ENCODE measurements at regions not wholly inside any gene's neighbourhood (a gene's known extent, or its start where the extent isn't known, plus 50 kb on each side); places are given as distances from the start of the nearest gene placed in this dataset.

- no peak for DNase-seq (ENCODE audit: low spot score)
- in situ Hi-C loops (cut with HindIII; ENCODE audit: low sequenced_read_pairs) = no loop called here
These were observed 105.1 kb downstream of the TRMT11 start for GRCh38 chr6:126091466-126091865.

DNA sequence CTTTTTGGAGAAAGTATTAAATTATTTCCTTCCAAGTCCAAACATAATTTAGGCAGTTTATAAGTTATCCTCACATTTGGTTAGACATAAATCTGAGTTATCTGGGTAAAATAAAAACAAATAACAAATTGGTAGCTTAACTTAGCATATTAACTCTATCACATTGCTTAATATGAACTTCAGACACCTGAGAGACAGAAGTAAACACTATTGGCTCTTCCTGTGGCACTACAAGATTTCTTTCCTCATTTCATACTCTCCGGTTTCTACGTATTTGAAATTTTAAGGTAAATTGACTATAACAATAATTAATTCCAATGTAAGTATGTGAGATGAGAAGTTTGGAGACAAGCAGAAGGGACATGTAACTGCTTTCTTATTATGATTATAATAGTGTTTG lies 106.8 kb downstream of the TRMT11 start:
- in situ Hi-C loops (cut with HindIII; ENCODE audit: low sequenced_read_pairs) = no loop called here
- DNase-seq (ENCODE audit: low spot score) = no peak

DNA sequence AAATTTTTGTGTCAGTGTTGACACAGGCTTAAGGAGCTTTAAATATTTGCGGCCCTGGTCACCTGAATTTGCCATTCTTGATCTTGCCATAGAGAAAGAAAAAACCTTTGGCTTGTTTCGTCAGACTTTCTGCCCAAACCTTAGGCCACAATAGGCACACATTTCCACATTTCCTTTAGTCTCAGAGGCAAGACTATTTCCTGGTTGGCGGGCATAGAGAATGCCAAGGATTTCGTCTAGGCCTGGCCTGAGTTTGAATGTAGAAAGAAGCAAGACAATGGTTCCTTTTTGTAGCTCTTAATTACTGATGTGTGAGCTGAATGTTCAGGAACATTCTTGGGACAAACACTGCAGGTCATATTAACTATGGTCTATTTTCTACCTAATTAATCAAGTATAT lies 108.1 kb downstream of the TRMT11 start:
- in situ Hi-C loops (cut with HindIII; ENCODE audit: low sequenced_read_pairs) = no loop called here
- DNase-seq (ENCODE audit: low spot score) = no peak

DNA sequence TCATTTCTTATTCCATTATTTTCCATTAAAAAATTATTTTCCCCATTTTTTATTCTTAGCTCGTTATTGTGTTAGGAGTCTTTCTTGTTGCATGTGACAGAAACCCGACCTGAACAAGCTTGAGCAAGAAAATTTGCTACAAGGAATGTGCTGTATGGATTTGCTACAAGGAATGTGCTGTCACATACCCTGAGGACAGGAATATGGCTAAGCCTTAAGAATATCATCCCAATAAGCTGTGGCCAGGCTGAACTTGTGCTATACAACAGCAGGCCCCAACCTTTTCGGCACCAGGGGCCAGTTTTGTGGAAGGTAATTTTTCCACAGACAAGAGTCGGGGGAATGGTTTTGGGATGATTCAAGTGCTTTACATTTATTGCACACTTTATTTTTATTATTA lies 114.0 kb downstream of the TRMT11 start:
- DNase-seq (ENCODE audit: low spot score) = no peak
- in situ Hi-C loops (cut with HindIII; ENCODE audit: low sequenced_read_pairs) = no loop called here

- DNase-seq (ENCODE audit: low spot score) = no peak
- in situ Hi-C loops (cut with HindIII; ENCODE audit: low sequenced_read_pairs) = no loop called here
These were observed 116.0 kb downstream of the TRMT11 start for GRCh38 chr6:126102358-126102757.

DNA sequence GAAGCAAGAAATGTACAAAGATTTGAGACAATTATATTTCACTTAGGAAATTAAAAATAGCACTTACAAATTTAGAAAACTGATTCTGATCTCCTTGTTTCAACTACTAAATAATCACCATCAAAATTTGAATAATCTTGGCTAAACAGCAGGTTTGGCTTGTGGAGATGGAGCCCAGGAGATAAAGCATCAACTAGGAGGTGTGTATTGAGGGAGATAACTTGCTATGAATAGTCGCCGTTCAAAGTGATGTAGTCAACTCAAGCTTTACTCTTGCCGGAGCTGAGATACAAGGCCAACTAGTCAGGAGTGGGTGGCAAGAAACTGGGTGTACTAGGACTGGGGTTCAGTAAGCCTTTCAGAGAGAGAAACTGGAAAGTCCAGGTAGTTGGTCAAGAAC lies 117.7 kb downstream of the TRMT11 start:
- in situ Hi-C loops (cut with HindIII; ENCODE audit: low sequenced_read_pairs) = no loop called here
- DNase-seq (ENCODE audit: low spot score) = no peak

DNA sequence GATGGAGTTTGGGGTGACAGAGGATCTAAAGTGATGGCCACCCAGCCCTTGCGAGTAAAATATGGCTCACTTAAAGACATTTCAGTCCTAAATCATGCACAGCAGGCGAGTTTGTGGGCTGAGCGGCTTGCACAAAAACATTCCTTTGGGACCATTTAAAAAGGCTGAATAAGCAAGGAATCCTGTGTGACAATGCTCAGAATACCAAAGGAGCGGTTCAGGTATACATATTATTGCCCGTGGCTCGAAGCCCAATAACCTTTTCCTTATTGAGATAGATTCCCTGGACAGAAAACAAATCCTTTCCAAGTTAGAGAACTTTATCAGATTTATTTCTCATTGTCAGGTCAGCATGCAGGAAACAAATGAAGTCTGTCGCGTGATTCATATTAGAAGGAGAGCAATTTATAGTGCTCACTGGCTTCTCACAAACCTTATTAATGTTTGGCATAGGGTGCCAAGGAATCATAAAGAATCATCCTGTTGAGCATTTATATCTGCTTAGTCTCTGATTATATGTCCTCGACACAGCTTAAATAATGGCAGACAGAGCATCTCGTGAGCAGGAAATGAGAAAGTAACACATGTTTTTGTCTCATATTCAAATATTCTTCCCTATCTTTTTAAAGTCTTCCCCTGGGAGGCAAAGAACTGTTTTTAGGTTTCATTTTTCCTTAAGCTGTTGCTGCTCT lies 121.3 kb downstream of the TRMT11 start:
- no peak for DNase-seq (ENCODE audit: low spot score)
- in situ Hi-C loops (cut with HindIII; ENCODE audit: low sequenced_read_pairs) = no loop called here

DNA sequence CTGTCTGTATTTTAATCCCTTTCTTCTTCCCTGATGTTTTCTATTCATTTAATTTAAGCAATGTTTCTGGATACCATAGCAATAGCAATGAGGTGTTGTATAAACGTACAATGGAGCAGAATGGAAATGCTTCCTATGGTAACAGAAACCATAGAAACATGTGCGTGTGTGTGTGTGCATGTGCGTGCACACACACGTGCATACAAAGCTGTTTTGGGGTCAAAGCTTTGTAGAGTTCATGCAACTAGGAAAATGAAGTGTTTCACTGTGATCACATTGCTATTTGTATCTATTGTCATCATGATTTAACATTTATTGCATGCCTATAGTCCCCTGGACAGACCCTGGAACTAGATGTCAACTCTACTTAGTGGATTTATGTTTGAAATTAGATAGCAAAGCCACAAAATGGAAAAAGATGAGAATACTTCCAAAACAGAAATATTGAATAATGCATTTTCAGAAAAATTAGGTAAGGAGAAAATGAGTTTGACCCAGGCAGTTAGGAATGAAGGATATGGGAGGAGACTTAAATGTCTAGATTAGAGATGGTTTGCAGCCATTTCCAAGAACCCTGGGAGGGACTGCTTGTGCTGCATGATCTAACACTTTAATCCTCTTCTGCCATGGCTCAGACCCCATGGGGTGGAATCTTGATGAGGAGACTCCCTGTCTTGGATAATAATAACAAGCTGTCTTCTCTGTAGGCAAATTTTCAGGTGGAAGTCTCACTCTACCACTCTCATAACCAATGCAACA lies 124.4 kb downstream of the TRMT11 start:
- in situ Hi-C loops (cut with HindIII; ENCODE audit: low sequenced_read_pairs) = no loop called here
- no peak for DNase-seq (ENCODE audit: low spot score)

DNA sequence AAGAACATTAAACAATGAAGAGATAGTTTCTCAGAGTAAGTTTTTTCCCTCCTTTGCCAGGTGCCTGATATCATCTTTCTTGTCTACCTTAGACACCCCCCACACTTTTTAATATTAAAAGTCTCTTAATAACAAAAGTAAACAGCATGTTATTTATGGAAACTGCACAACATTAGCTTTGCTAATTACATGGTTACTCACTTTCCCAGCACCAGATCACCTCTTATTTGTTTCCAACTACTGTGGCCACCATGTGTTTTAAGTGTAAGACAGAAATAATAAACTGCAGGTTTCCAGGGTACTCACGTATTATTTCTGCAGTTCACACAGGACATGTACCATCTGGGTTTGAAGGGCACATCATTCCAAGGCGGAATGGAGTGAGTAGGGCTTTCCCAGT lies 125.0 kb downstream of the TRMT11 start:
- DNase-seq (ENCODE audit: low spot score) = no peak
- in situ Hi-C loops (cut with HindIII; ENCODE audit: low sequenced_read_pairs) = no loop called here

DNA sequence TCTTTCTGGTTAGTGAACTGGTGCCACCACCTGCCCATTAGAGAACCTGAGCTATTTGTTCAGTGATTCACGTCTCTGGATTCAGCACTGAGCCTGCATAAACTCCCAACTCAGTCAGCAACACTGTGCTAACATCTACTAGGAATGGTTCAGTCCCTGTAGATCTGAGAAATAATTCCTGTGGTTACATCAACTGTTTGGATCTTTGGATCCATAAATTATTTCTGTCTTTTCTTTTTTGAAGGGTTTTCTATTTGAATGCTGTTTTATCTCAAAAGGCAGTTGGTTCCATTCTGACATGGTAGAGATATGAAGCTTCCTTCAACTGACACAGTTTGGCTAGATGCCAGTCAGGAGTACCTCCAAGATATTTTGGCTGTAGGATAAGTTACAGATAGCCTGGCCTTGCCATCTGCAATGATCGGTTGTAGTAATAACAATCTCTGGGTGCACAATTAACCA lies 125.9 kb downstream of the TRMT11 start:
- in situ Hi-C loops (cut with HindIII; ENCODE audit: low sequenced_read_pairs) = no loop called here
- peak; percentile 15 for DNase-seq (ENCODE audit: low spot score)

- no peak for DNase-seq (ENCODE audit: low spot score)
- in situ Hi-C loops (cut with HindIII; ENCODE audit: low sequenced_read_pairs) = no loop called here
These were observed 126.9 kb downstream of the TRMT11 start for GRCh38 chr6:126113261-126113660.

- no peak for DNase-seq (ENCODE audit: low spot score)
- in situ Hi-C loops (cut with HindIII; ENCODE audit: low sequenced_read_pairs) = no loop called here
These were observed 130.9 kb downstream of the TRMT11 start for GRCh38 chr6:126117251-126117650.

DNA sequence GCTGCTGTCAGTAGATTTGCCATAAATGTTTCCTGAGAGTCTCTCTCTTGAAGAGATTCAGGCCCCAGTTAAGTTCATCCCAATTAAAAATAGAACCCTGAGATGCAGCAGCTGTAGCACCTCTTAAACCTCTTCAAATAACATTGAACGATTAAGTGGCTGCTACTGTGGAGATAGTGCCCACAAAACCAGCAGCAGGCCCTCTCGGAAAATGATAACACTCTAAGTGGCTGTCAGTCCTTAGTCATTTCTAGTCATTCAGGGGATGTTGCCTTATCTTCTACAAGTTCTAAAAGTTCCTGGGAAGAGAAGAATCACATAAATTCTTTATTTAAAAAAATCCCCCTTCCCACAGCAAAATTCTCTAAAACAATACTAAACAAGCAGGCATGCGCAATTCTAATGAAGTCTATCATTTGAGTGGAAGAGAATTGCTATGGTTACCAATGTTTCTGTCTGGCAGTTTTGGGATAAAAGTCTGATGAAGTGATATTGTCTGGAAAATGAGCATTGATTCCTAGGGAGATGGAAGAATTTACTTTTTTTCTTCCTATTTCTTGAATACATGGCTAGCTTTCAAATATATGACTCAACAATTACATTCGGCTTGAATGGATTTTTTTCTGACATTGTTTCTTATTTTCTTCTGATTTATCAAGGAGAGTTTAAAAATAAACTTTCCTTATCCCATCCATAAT lies 131.9 kb downstream of the TRMT11 start:
- no peak for DNase-seq (ENCODE audit: low spot score)
- in situ Hi-C loops (cut with HindIII; ENCODE audit: low sequenced_read_pairs) = no loop called here

DNA sequence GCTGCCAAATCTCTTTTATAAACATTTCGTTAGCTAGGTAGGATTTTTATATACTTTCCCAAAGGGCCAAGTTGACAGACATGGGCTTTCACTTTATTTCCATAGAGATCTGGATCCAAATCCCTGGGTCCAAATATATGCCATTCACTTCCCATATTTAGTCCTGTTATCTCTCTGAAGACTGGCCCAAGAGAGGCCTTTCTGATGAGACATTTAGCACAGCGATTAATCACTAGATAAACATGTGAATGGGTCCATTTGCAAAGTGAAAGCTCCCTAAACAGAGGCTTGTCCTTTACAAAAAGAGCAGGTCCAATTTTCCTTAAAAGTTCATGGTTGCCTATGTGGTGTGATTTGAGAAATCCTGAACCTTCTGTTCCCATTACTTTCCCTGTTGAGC lies 132.6 kb downstream of the TRMT11 start:
- no peak for DNase-seq (ENCODE audit: low spot score)
- in situ Hi-C loops (cut with HindIII; ENCODE audit: low sequenced_read_pairs) = no loop called here

- in situ Hi-C loops (cut with HindIII; ENCODE audit: low sequenced_read_pairs) = no loop called here
These were observed 136.9 kb downstream of the TRMT11 start for GRCh38 chr6:126123226-126123625.

GRCh38 chr6:126127659-126128058 lies 141.3 kb downstream of the TRMT11 start:
- in situ Hi-C loops (cut with HindIII; ENCODE audit: low sequenced_read_pairs) = no loop called here
- DNase-seq (ENCODE audit: low spot score) = peak; percentile 8

More at GRCh38 chr6:126123226-126123625, 136.9 kb downstream of the TRMT11 start:
- no peak for DNase-seq (ENCODE audit: low spot score)

DNA sequence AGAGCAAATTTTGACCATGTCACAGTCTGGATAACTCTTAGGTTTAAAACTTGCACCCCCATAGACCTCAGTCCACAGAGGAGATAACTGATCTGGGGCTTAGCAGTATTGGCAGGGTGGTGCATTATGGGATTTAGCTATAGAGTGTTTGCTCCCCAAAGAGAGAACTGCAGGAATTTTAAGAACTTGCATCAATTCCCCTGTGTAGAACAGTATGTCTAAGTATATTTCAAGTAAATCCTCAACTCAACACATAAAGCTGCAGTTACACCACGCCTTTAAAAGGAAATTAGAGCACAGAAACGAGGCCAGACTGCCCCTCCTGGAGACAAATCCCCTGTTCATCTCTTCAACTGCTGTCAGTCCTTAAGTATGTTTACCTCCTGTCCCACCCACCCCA lies 144.9 kb downstream of the TRMT11 start:
- no peak for DNase-seq (ENCODE audit: low spot score)
- in situ Hi-C loops (cut with HindIII; ENCODE audit: low sequenced_read_pairs) = no loop called here

DNA sequence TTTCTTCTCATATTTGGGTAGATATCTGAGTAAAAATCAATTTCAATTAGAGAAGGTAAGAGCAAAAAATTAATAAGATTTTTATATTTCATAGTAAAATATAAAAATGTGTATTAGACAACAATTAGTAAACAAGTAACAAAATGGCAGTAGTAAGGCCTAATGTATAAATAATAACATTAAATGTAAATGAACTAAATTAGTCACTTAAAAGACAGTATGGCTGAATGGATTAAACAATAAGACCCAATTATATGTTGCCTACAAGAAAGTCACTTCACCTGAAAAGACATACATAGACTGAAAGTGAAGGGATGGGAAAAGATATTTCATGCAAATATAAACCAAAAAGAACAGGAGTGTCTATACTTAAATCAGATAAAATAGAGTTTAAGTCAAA lies 147.6 kb downstream of the TRMT11 start:
- no peak for DNase-seq (ENCODE audit: low spot score)
- in situ Hi-C loops (cut with HindIII; ENCODE audit: low sequenced_read_pairs) = no loop called here

DNA sequence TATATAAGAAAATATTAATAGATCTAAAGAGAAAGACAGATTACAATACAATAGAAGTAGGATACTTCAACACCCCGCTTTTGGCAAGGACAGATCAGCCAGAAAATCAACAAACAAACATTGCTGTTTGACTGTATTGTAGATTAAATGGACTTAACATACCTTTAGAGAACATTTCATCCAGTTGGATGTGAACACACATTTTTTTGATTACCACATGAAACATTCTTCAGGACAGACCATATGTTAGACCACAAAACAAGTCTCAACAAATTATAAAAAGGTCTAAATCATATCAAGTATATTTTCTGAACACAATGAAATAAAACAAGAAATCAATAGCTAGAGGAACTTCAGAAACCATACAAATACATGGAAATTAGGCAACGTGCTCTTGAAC lies 148.2 kb downstream of the TRMT11 start:
- DNase-seq (ENCODE audit: low spot score) = no peak
- in situ Hi-C loops (cut with HindIII; ENCODE audit: low sequenced_read_pairs) = no loop called here

- no peak for DNase-seq (ENCODE audit: low spot score)
- in situ Hi-C loops (cut with HindIII; ENCODE audit: low sequenced_read_pairs) = no loop called here
These were observed 153.7 kb downstream of the TRMT11 start for GRCh38 chr6:126140015-126140414.

Measured in G401 (cell line).